ENCODE measurements at regions not wholly inside any gene's neighbourhood (a gene's known extent, or its start where the extent isn't known, plus 50 kb on each side); places are given as distances from the start of the nearest gene placed in this dataset.

GRCh38 chr6:143600821-143601220 is 76.9 kb upstream of the PHACTR2 start:
- no peak for TF ChIP-seq CTCF (IDR thresholded peaks at IDR 0.05; ENCODE audit: low read depth, low read length)
- no peak for TF ChIP-seq EZH2phosphoT487 (IDR thresholded peaks at IDR 0.05; ENCODE audit: low read depth)

All from OCI-LY3 (cell line).